GM21447 (cell line): ENCODE measurements at regions not wholly inside any gene's neighbourhood (a gene's known extent, or its start where the extent isn't known, plus 50 kb on each side); places are given as distances from the start of the nearest gene placed in this dataset.
"Not testable (repeated sequence)": the region's sequence is repeated elsewhere in the genome, so short reads cannot be mapped to it uniquely, and the experiment has no call there.

Source experiments
- ATAC-seq: cut with Tn5 transposase; IDR thresholded peaks from one replicate; pipeline ENCODE4 v1.9.1; 2021; ENCODE audit not compliant: unreplicated experiment

- ATAC-seq = not testable (repeated sequence)
Observed at GRCh38 chr12:17116538-17116937, 510.6 kb upstream of the LMO3 start.

GRCh38 chr12:17110316-17110715 is 504.4 kb upstream of the LMO3 start:
- no peak for ATAC-seq

GRCh38 chr12:17108877-17109541 is 503.0 kb upstream of the LMO3 start:
- ATAC-seq = no peak

- no peak for ATAC-seq
Observed at GRCh38 chr12:17104801-17105200, 498.8 kb upstream of the LMO3 start.

- no peak for ATAC-seq
Observed at GRCh38 chr12:17097674-17098073, 491.7 kb upstream of the LMO3 start.

- ATAC-seq = no peak
Observed at GRCh38 chr12:17084831-17085230, 478.9 kb upstream of the LMO3 start.

GRCh38 chr12:17079251-17079909 is 473.4 kb upstream of the LMO3 start:
- ATAC-seq = no peak

- ATAC-seq = no peak
Observed at GRCh38 chr12:17077594-17077993, 471.6 kb upstream of the LMO3 start.

GRCh38 chr12:17076811-17077210 is 470.8 kb upstream of the LMO3 start:
- ATAC-seq = no peak

- no peak for ATAC-seq
Observed at GRCh38 chr12:17076028-17076744, 470.2 kb upstream of the LMO3 start.

GRCh38 chr12:17064834-17065233 is 458.9 kb upstream of the LMO3 start:
- no peak for ATAC-seq

- ATAC-seq = no peak
Observed at GRCh38 chr12:17062267-17063036, 456.5 kb upstream of the LMO3 start.

- ATAC-seq = no peak
Observed at GRCh38 chr12:17060260-17060659, 454.3 kb upstream of the LMO3 start.

GRCh38 chr12:17056546-17056945 is 450.6 kb upstream of the LMO3 start:
- no peak for ATAC-seq

GRCh38 chr12:17038923-17039322 is 433.0 kb upstream of the LMO3 start:
- ATAC-seq = no peak

GRCh38 chr12:17035372-17035771 is 429.4 kb upstream of the LMO3 start:
- no peak for ATAC-seq

- ATAC-seq = no peak
Observed at GRCh38 chr12:17030338-17030737, 424.4 kb upstream of the LMO3 start.

- no peak for ATAC-seq
Observed at GRCh38 chr12:17028348-17028747, 422.4 kb upstream of the LMO3 start.

- ATAC-seq = not testable (repeated sequence)
Observed at GRCh38 chr12:17025424-17025823, 419.5 kb upstream of the LMO3 start.

- ATAC-seq = no peak
Observed at GRCh38 chr12:17020765-17021164, 414.8 kb upstream of the LMO3 start.

GRCh38 chr12:17017402-17017801 is 411.4 kb upstream of the LMO3 start:
- no peak for ATAC-seq
